Mammary epithelial cell (primary cell): ENCODE measurements at regions not wholly inside any gene's neighbourhood (a gene's known extent, or its start where the extent isn't known, plus 50 kb on each side); places are given as distances from the start of the nearest gene placed in this dataset.

ENCODE experiments used
- EZH2 ChIP-seq: IDR thresholded peaks from 2 replicates; pipeline ENCODE4 v1.6.1; 2012; ENCODE audit warnings: low read length, inconsistent platforms, borderline replicate concordance
- TF ChIP-seq, protein P1 (sequence below), 2 donors: IDR thresholded peaks in 1 of 2; conservative IDR thresholded peaks in 1 of 2; 2 replicates each; pipeline ENCODE4 v1.5.1; 2011 to 2012; ENCODE audit warnings: inconsistent platforms in 2 of 2, low read length in 2 of 2, mild to moderate bottlenecking in 2 of 2, control low read depth in 1 of 2, low read depth in 1 of 2; ENCODE audit not compliant: insufficient read depth in 1 of 2; ENCODE audit errors: extremely low read depth in 1 of 2

DNA sequence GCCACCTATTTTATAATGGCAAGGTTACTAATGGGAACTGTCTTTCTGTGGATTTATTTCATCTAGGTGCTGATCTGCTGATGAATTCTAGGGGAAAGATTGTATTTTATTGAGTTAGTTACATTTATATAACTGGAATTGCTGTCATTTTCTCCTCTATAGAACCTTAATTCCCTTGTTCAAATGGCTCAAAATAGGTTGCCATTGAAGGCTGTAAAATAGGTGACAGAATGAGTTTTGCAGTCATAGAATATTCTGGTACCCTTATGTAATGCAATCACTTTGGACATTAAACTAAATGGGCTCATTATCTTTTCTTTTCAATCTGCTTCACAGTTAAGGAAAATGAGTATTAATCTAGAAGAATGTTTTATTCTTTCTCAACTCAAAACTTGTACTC lies 131.0 kb downstream of the CTH start:
- TF ChIP-seq, protein P1, sequence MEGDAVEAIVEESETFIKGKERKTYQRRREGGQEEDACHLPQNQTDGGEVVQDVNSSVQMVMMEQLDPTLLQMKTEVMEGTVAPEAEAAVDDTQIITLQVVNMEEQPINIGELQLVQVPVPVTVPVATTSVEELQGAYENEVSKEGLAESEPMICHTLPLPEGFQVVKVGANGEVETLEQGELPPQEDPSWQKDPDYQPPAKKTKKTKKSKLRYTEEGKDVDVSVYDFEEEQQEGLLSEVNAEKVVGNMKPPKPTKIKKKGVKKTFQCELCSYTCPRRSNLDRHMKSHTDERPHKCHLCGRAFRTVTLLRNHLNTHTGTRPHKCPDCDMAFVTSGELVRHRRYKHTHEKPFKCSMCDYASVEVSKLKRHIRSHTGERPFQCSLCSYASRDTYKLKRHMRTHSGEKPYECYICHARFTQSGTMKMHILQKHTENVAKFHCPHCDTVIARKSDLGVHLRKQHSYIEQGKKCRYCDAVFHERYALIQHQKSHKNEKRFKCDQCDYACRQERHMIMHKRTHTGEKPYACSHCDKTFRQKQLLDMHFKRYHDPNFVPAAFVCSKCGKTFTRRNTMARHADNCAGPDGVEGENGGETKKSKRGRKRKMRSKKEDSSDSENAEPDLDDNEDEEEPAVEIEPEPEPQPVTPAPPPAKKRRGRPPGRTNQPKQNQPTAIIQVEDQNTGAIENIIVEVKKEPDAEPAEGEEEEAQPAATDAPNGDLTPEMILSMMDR (conservative IDR thresholded peaks at IDR 0.05 in 1 of 2, IDR thresholded peaks at IDR 0.05 in 1 of 2; ENCODE audit: extremely low read depth in 1 of 2, insufficient read depth in 1 of 2, low read depth in 1 of 2, low read length in 2 of 2), result no peak
- no peak for TF ChIP-seq EZH2
